K562 (cell line): ENCODE measurements at regions not wholly inside any gene's neighbourhood (a gene's known extent, or its start where the extent isn't known, plus 50 kb on each side); places are given as distances from the start of the nearest gene placed in this dataset.

Source experiments
- BCL6 ChIP-seq: fragments of 250-450 bp; sonication (Bioruptor Pico); IDR thresholded peaks from 2 replicates; pipeline ENCODE4 v1.4.0; 2020
- CEBPG ChIP-seq, 3 experiments: fragments of 200-800 bp in 1 of 3; sonication (Bioruptor generic) in 1 of 3; sonication (generic) in 1 of 3; formaldehyde crosslinking in 1 of 3; IDR thresholded peaks in 2 of 3; conservative IDR thresholded peaks in 1 of 3; 2 replicates each; pipeline versions ENCODE4 v1.6.1 to v1.8.0; 2016 to 2022; ENCODE audit warnings: missing compliant biosample characterization in 2 of 3, missing genetic modification characterization in 2 of 3, mild to moderate bottlenecking in 1 of 3, missing genetic modification reagents in 1 of 3
- EZH2 ChIP-seq: IDR thresholded peaks from 2 replicates; pipeline ENCODE4 v1.6.1; 2012; ENCODE audit warnings: low read depth, mild to moderate bottlenecking, inconsistent platforms, low read length, borderline replicate concordance
- GTF2E2 ChIP-seq: fragments of 200-800 bp; sonication (Bioruptor generic); IDR thresholded peaks from 2 replicates; pipeline ENCODE4 v1.6.1; 2016; ENCODE audit warnings: missing genetic modification characterization, missing compliant biosample characterization
- KAT7 ChIP-seq: sonication (generic); formaldehyde crosslinking; IDR thresholded peaks from 2 replicates; pipeline ENCODE4 v1.8.0; 2022; ENCODE audit warnings: missing genetic modification reagents, mild to moderate bottlenecking, borderline replicate concordance
- KLF10 ChIP-seq: fragments of 250-450 bp; sonication (Bioruptor Pico); IDR thresholded peaks from 2 replicates; pipeline ENCODE4 v1.6.1; 2021; ENCODE audit warnings: matching md5 sums
- KLF6 ChIP-seq: fragments of 250-450 bp; sonication (Bioruptor Pico); IDR thresholded peaks from 2 replicates; pipeline ENCODE4 v1.4.0; 2020; ENCODE audit warnings: mild to moderate bottlenecking, moderate library complexity, borderline replicate concordance
- MAFF ChIP-seq: IDR thresholded peaks from 2 replicates; pipeline ENCODE4 v1.6.1; 2012; ENCODE audit warnings: low read length, improper control_type of control experiment
- MAFG ChIP-seq: fragments of 450-650 bp; conservative IDR thresholded peaks from 2 replicates; pipeline ENCODE4 v1.6.1; 2016; ENCODE audit warnings: missing genetic modification characterization, missing compliant biosample characterization
- MEIS2 ChIP-seq: fragments of 450-650 bp; IDR thresholded peaks from 2 replicates; pipeline ENCODE4 v1.6.1; 2014; ENCODE audit warnings: mild to moderate bottlenecking; ENCODE audit not compliant: partially characterized antibody
- NCOA1 ChIP-seq: fragments of 450-650 bp; IDR thresholded peaks from 2 replicates; pipeline ENCODE4 v1.6.1; 2016; ENCODE audit warnings: low read depth
- NR2C2 ChIP-seq, 2 experiments: fragments of 200-800 bp in 1 of 2; sonication (Bioruptor generic) in 1 of 2; sonication (generic) in 1 of 2; formaldehyde crosslinking in 1 of 2; IDR thresholded peaks; 2 replicates each; pipeline versions ENCODE4 v1.6.1 to v1.8.0; 2016 to 2022; ENCODE audit warnings: mild to moderate bottlenecking in 1 of 2, missing compliant biosample characterization in 1 of 2, missing genetic modification characterization in 1 of 2, missing genetic modification reagents in 1 of 2
- PURB ChIP-seq: sonication (generic); formaldehyde crosslinking; IDR thresholded peaks from 2 replicates; pipeline ENCODE4 v1.9.0; 2021; ENCODE audit warnings: low read depth, mild to moderate bottlenecking, missing genetic modification reagents
- RHOXF2B ChIP-seq: fragments of 250-450 bp; sonication (Bioruptor Pico); conservative IDR thresholded peaks from 2 replicates; pipeline ENCODE4 v1.5.1; 2021
- SMAD2 ChIP-seq: fragments of 150-350 bp; IDR thresholded peaks from 2 replicates; pipeline ENCODE4 v1.6.1; 2014; ENCODE audit warnings: low read depth, mild to moderate bottlenecking, low read length
- SRSF9 ChIP-seq: fragments of 200-400 bp; formaldehyde crosslinking; IDR thresholded peaks from 2 replicates; pipeline ENCODE4 v1.6.1; 2017; ENCODE audit warnings: low read depth, low read length, borderline replicate concordance
- YBX1 ChIP-seq: fragments of 450-650 bp; IDR thresholded peaks from 2 replicates; pipeline ENCODE4 v1.7.1; 2016; ENCODE audit warnings: mild to moderate bottlenecking
- ZNF134 ChIP-seq: fragments of 250-450 bp; sonication (Bioruptor Pico); conservative IDR thresholded peaks from 2 replicates; pipeline ENCODE4 v1.4.0; 2020
- ZNF3 ChIP-seq: fragments of 250-450 bp; sonication (Bioruptor Pico); IDR thresholded peaks from 2 replicates; pipeline ENCODE4 v1.5.0; 2021; ENCODE audit warnings: mild to moderate bottlenecking, moderate library complexity
- ZNF41 ChIP-seq: fragments of 250-450 bp; sonication (Bioruptor Pico); conservative IDR thresholded peaks from 2 replicates; pipeline ENCODE4 v1.4.0; 2020; ENCODE audit warnings: mild to moderate bottlenecking
- ZNF436 ChIP-seq: fragments of 250-450, 450-650 bp; sonication (Bioruptor Pico); formaldehyde crosslinking; IDR thresholded peaks from 2 replicates; pipeline ENCODE4 v1.7.0; 2020; ENCODE audit warnings: mild to moderate bottlenecking
- ZNF445 ChIP-seq: fragments of 250-450 bp; sonication (Bioruptor Pico); IDR thresholded peaks from 2 replicates; pipeline ENCODE4 v1.4.0; 2020; ENCODE audit warnings: low read depth, mild to moderate bottlenecking, moderate library complexity
- TF ChIP-seq, protein P1 (sequence below), 2 experiments: fragments of 450-650 bp; IDR thresholded peaks; 2 replicates each; pipeline ENCODE4 v1.6.1; 2018; ENCODE audit warnings: mild to moderate bottlenecking in 2 of 2, low read depth in 1 of 2; ENCODE audit not compliant: partially characterized antibody in 2 of 2
- TF ChIP-seq, protein P2 (sequence below), 2 experiments: fragments of 450-650 bp in 1 of 2; IDR thresholded peaks; 2 replicates each; pipeline ENCODE4 v1.6.1; 2011 to 2017; ENCODE audit warnings: low read depth in 2 of 2, antibody characterized with exemption in 1 of 2, borderline replicate concordance in 1 of 2, low read length in 1 of 2, mild to moderate bottlenecking in 1 of 2, mixed read lengths in 1 of 2; ENCODE audit not compliant: control insufficient read depth in 1 of 2

DNA sequence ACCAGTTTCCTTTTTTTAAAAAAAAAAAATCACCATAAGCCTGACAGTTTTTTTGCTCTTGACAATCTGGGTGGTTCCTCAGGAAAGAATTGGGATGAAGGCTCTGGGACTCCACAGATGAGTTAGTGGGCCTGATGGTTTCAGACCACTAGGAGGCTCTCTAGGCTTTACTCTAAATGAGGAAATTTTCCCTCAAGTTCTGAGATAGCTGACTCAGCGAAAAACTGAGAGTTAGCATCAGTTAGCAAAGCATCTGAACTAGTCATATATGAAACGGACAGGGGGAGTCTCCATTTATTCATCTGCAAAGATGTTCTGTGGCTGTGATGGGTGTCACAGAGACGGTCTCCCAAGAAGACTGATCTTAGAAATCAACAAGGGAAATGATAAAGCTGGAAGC lies 314.3 kb upstream of the OR4E1 start (continued):
- TF ChIP-seq, protein P1, sequence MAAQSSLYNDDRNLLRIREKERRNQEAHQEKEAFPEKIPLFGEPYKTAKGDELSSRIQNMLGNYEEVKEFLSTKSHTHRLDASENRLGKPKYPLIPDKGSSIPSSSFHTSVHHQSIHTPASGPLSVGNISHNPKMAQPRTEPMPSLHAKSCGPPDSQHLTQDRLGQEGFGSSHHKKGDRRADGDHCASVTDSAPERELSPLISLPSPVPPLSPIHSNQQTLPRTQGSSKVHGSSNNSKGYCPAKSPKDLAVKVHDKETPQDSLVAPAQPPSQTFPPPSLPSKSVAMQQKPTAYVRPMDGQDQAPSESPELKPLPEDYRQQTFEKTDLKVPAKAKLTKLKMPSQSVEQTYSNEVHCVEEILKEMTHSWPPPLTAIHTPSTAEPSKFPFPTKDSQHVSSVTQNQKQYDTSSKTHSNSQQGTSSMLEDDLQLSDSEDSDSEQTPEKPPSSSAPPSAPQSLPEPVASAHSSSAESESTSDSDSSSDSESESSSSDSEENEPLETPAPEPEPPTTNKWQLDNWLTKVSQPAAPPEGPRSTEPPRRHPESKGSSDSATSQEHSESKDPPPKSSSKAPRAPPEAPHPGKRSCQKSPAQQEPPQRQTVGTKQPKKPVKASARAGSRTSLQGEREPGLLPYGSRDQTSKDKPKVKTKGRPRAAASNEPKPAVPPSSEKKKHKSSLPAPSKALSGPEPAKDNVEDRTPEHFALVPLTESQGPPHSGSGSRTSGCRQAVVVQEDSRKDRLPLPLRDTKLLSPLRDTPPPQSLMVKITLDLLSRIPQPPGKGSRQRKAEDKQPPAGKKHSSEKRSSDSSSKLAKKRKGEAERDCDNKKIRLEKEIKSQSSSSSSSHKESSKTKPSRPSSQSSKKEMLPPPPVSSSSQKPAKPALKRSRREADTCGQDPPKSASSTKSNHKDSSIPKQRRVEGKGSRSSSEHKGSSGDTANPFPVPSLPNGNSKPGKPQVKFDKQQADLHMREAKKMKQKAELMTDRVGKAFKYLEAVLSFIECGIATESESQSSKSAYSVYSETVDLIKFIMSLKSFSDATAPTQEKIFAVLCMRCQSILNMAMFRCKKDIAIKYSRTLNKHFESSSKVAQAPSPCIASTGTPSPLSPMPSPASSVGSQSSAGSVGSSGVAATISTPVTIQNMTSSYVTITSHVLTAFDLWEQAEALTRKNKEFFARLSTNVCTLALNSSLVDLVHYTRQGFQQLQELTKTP (IDR thresholded peaks at IDR 0.05; ENCODE audit: low read depth in 1 of 2, partially characterized antibody in 2 of 2) = no peak
- TF ChIP-seq ZNF134 (CRISPR knock-in tag) = no peak
- no peak for TF ChIP-seq PURB (CRISPR knock-in tag)
- TF ChIP-seq GTF2E2 (tag) = no peak
- no peak for TF ChIP-seq ZNF436 (CRISPR knock-in tag)
- no peak for TF ChIP-seq ZNF445
- TF ChIP-seq ZNF41 = no peak
- no peak for TF ChIP-seq BCL6 (CRISPR knock-in tag)
- TF ChIP-seq MEIS2 = no peak
- no peak for TF ChIP-seq YBX1
- TF ChIP-seq CEBPG (CRISPR knock-in tag; IDR thresholded peaks at IDR 0.05) = no peak
- TF ChIP-seq CEBPG (tag; conservative IDR thresholded peaks at IDR 0.05 in 1 of 2, IDR thresholded peaks at IDR 0.05 in 1 of 2) = no peak
- no peak for TF ChIP-seq KLF10 (CRISPR knock-in tag)
- no peak for TF ChIP-seq ZNF3 (CRISPR knock-in tag)
- no peak for TF ChIP-seq NR2C2 (CRISPR knock-in tag; IDR thresholded peaks at IDR 0.05)
- TF ChIP-seq NR2C2 (tag; IDR thresholded peaks at IDR 0.05) = no peak
- no peak for TF ChIP-seq EZH2
- TF ChIP-seq RHOXF2B (CRISPR knock-in tag) = no peak
- TF ChIP-seq MAFG (tag) = peak; percentile 98
- TF ChIP-seq MAFF = peak; percentile 100
- TF ChIP-seq SMAD2 = no peak
- TF ChIP-seq KLF6 (CRISPR knock-in tag) = no peak
- TF ChIP-seq SRSF9 = no peak
- no peak for TF ChIP-seq KAT7 (CRISPR knock-in tag)
- TF ChIP-seq, protein P2, sequence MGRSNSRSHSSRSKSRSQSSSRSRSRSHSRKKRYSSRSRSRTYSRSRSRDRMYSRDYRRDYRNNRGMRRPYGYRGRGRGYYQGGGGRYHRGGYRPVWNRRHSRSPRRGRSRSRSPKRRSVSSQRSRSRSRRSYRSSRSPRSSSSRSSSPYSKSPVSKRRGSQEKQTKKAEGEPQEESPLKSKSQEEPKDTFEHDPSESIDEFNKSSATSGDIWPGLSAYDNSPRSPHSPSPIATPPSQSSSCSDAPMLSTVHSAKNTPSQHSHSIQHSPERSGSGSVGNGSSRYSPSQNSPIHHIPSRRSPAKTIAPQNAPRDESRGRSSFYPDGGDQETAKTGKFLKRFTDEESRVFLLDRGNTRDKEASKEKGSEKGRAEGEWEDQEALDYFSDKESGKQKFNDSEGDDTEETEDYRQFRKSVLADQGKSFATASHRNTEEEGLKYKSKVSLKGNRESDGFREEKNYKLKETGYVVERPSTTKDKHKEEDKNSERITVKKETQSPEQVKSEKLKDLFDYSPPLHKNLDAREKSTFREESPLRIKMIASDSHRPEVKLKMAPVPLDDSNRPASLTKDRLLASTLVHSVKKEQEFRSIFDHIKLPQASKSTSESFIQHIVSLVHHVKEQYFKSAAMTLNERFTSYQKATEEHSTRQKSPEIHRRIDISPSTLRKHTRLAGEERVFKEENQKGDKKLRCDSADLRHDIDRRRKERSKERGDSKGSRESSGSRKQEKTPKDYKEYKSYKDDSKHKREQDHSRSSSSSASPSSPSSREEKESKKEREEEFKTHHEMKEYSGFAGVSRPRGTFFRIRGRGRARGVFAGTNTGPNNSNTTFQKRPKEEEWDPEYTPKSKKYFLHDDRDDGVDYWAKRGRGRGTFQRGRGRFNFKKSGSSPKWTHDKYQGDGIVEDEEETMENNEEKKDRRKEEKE (IDR thresholded peaks at IDR 0.05; ENCODE audit: borderline replicate concordance in 1 of 2, control insufficient read depth in 1 of 2, low read depth in 2 of 2, low read length in 1 of 2) = no peak
- TF ChIP-seq NCOA1 = no peak
